ENCODE measurements at regions not wholly inside any gene's neighbourhood (a gene's known extent, or its start where the extent isn't known, plus 50 kb on each side); places are given as distances from the start of the nearest gene placed in this dataset.
"Not testable (repeated sequence)": the region's sequence is repeated elsewhere in the genome, so short reads cannot be mapped to it uniquely, and the experiment has no call there.

DNA sequence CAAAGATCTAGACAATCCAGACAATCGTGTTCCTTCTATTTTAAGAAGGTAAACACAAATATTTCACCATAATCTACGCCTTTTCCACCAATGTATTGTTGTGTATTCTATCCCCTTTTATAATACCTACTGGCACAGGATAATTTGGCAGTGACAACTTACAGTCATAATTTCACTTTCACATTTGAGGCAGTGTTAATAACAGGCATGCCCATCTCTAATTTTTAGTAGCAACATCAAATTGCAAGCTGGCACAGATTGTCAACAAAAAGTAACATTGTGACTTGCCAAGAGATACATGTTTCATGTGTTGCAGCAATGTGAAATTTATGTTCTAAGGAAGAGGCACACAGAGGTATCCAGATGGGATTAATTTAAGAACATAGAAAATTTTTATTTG, 912.5 kb upstream of the PABPC4L start:
- no peak for DNase-seq (ENCODE audit: low read depth in 2 of 3, low spot score in 2 of 3)

DNA sequence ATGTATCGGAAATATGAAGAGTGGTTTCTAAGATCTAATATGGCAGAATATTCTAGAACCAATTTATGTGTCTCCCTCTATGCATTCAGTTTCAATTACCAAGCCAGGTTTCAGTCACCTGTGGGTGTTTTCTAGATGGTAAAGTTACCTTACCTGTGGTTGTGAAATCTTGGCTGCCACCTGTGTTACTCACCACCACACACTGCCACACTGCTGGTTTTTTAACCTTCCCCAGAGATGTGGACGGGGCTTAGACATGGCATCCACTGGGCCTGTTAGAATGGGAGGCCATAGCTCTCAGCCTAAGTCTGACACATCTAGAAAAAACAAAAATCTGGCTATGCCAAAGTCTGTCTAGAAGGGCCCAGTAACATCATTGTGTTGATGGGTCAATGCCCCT, 896.5 kb upstream of the PABPC4L start:
- no peak for DNase-seq (ENCODE audit: low read depth in 2 of 3, low spot score in 2 of 3)

DNA sequence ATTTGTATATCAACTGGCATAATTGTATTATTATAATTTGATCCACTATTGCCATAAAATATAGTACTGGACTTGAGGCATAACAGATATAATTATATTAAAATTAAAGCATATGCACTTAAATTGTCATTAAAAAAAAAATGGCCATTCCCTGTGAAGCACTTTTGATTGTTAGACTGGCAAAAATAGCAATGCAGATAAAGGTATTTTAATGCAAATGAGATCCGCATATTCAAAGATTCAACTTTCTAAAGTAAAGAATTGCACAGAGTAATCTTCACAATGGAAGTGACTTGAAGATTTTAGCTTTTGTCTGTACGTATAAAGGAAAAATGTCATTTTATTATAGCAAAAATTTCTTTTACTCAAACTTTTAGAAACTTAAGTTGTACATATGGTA, 871.8 kb upstream of the PABPC4L start:
- DNase-seq (ENCODE audit: low read depth in 2 of 3, low spot score in 2 of 3) = no peak

DNA sequence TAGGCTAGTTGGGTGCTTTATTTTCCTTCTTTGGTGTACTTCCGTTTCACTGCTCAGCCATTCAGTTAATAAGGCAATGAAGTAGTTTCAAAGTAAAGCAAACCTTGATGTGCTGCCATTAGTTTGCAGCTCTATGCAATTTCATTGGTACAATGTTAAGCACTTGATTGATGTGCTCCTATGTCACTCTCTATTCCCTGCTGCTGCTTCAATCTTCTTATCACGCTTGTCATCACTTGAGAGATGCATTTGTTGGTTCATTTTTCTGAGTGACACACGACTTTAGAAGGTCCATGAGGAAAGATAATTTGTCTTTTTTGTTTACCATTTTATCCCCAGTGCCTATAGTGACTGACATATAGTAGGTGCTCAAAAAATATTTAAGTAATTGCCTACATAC, 871.0 kb upstream of the PABPC4L start:
- DNase-seq (ENCODE audit: low read depth in 2 of 3, low spot score in 2 of 3) = no peak

DNA sequence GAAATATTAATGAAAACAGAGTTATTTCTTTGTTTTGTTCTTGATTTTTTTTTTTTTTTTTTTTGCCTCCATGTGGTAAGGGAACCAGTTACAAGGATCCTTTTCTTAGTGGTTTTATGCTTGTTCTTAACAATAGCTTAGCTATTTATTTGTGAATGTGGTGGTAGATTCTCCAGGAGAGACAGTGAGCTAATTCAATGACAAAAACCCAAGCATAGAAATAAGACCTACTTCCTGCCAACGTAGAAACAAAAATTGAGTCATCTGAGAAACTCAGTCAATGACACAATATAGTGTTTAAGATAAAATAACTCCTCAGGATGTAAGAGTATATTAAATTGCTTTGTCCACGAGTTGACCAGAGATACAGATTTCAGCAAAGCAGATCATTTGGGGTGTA, 863.8 kb upstream of the PABPC4L start:
- DNase-seq (ENCODE audit: low read depth in 2 of 3, low spot score in 2 of 3) = no peak

DNA sequence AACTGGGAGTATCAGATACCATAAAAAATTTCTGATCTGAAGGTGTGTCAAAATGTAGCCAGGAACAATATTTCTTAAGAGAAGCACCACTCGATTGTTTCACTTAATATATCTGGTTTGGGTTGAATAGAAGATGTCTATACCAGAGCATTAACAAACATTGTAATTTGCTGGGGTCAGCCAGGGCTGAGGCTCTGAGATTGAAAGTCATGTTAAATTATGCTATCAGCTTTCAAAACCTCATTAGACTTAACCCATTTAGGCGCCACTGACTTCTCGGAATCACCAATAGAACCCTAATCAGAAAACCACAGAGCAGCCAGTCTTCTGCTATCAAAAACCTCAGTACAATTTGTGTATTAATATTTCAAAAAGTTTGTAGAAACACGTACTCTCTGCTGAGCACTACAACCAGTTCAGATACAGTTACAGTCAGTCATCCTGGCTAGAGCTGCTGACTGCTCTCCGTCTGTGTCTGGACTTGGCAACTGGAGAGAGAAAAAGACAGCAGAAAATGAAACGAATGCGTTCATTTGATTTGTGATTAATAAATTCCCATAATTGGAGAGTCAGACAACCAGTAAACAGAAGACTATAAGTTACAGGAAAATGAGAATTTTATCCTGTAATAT, 848.6 kb upstream of the PABPC4L start:
- DNase-seq (ENCODE audit: low read depth in 2 of 3, low spot score in 2 of 3) = no peak

DNA sequence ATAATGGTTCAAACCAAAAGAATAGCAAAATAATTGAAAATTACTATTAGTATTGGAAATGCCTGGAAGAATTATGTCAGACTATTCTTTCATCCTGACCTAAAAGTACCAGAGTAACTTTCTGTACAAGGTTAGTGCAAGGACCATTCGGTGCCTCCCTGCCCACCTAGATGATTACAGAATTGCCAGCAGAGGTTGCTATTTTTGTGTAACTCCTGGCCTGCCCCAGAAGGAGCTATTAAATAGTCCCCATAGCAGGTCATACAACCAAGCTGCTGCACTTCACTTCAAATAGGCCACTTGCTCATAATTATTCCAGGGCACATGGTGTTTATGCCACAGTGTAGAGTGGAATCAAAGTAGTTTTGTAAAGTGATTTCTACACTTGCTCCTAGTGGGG, 831.1 kb upstream of the PABPC4L start:
- no peak for DNase-seq (ENCODE audit: low read depth in 2 of 3, low spot score in 2 of 3)

DNA sequence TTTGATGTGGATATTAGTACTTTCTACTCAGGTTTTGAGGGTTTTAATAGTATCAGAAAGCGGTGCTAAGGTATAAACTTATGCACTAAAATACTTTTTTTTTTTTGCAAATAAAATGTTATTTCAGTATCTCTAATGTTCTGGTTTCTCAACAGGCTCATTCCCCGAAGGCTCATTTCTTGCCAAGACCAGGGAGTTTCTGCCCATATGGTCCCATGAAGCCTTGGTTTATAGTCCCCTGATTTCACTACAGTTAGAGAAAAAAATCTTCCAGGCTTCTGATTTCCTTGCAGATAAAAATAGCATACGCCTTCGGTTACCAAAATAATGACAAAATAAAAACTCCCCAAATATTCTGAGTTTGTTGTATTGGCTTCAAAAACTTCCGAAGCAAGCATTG, 814.2 kb upstream of the PABPC4L start:
- DNase-seq (ENCODE audit: low read depth in 2 of 3, low spot score in 2 of 3) = no peak

DNA sequence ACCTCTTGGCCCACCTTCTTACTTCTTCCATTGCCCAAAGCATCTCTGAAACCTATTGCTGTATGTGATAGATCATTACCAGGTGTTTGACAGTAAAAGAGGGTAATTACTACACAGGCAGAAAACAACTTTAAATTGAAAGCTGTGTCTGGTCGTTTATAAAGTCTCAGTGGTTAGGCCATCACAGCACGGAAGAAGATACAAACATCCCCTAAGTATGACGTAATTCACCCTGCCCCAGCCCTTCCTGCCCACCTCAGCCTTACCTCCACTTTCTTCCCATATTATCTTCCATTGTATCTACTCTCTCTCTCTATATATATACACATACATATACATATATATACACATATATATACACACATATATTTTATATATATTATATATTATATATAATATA, 805.8 kb upstream of the PABPC4L start:
- no peak for DNase-seq (ENCODE audit: low read depth in 2 of 3, low spot score in 2 of 3)

DNA sequence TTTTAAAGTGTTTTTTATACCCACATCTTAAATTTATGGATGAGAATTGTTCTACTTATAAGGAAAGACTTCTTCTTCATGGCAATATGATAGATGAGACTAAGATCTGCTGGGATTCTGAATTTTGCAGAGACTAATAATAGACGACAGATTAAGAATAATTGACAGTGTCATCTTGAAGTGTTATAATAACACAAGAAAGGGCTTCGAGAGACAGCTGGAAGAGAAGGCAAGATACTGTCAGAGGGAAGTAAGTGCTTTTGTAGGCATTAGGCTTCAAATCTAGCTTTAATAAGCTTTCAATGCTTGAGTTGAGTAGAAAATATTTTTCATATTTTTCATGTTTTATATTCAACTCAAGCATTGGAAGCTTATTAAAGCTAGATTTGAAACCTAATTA, 797.6 kb upstream of the PABPC4L start:
- no peak for DNase-seq (ENCODE audit: low read depth in 2 of 3, low spot score in 2 of 3)

DNA sequence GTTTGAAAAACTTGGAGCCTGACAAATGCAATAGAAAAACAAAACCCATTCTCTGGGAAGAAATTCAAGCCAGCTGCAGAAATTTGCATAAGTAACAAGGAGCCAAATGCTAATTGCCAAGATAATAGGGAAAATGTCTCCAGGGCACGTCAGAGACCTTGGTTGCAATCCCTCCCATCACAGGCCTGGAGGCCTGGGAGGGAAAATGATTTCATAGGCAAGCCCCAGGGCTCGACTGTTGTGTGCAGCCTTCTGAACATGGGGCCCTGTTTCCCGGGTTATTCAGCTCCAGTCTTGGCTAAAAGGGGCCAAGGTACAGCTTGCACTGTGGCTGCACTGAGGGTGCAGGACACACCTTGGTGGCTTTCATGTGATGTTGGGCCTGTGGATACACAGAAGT, 760.4 kb upstream of the PABPC4L start:
- DNase-seq (ENCODE audit: low read depth in 2 of 3, low spot score in 2 of 3) = no peak

DNA sequence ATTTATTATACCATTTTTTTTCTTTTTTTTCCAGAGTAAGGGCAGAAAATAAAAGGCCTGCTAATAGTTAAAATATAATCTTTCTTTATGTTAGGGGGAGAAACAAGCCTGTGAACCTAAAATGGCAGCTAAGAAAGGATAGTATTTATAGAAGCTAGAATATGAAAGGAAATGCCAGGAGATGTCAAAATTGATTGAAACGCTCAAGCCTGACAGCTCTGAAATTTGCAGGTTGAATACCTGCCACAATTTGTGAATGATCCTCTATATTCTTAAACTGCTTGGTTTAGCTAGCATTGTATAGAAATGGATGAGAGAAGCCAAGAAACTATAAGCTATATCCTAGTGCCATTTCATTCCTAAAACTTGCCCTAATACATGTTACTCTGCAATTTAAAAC, 757.3 kb upstream of the PABPC4L start:
- no peak for DNase-seq (ENCODE audit: low read depth in 2 of 3, low spot score in 2 of 3)

DNA sequence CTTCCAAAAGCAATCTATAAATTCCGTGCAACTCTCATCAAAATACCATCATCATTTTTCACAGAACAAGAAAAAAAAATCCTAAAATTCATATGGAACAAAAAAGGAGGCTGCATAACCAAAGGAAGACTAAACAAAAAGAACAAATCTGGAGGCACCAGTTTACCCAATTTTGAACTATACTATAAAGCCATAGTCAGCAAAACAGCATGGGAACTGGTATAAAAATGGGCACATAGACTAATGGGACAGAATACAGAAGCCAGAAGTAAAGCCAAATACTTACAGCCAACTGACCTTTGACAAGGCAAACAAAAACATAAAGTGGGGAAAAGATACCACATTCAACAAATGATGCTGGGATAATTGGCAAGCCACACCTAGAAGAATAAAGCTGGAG, 753.5 kb upstream of the PABPC4L start:
- no peak for DNase-seq (ENCODE audit: low read depth in 2 of 3, low spot score in 2 of 3)

DNA sequence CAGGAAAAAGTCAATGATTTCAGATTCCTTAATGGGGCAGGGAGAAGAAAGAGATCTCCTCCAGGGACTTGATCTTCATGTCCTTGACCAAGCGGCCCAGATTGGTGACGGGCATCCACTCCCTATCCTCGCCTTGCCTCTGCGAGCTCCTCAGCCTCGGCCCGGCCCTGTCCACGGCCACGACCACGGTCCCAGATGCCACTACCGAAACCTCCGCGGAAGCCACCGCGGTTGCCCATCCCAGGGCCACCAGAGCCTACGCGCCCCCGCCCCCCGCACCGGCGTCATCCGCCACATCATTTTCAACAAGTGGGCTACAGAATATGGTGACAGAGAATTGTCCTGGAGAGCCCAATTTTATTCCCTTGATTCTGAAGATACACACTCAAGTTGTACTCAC, 751.2 kb upstream of the PABPC4L start:
- DNase-seq (ENCODE audit: low read depth in 2 of 3, low spot score in 2 of 3) = no peak

DNA sequence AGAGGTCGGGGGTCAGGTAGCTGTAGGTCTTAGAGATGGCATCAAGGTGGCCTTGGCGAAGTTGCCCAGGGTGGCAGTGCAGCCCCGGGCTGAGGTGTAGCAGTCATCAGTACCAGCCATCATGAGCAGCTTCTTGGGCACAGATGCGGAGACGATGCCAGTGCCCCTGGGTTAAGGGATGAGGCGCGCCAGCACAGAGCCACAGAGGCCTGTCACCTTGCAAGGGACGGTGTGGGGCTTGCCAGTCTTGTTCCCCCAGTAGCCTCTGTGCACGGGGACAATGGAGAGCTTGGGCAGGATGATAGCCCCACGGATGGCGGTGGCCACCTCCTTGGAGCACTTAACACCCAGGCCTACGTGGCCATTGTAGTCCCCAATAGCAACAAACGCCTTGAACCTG, 750.7 kb upstream of the PABPC4L start:
- no peak for DNase-seq (ENCODE audit: low read depth in 2 of 3, low spot score in 2 of 3)

DNA sequence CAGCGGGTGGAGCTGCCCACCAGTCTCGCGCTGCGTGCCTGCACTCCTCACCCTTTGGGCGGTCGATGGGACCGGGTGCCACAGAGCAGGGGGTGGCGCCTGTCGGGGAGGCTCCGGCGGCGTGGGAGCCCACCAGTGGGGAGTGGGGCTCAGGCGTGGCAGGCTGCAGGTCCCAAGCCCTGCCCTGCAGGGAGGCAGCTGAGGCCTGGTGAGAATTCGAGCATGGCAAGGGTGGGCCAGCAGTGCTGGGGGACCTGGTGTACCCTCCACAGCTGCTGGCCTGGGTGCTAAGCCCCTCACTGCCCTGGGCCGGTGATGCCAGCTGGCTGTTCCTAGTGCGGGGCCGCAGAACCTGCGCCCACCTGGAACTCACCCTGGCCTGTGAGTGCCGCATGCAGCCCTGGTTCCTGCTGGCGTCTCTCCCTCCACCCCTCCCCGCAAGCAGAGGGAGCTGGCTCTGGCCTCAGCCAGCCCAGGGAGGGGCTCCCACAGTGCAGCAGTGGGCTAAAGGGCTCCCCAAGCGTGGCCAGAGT, 746.6 kb upstream of the PABPC4L start:
- DNase-seq (ENCODE audit: low read depth in 2 of 3, low spot score in 2 of 3) = no peak

DNA sequence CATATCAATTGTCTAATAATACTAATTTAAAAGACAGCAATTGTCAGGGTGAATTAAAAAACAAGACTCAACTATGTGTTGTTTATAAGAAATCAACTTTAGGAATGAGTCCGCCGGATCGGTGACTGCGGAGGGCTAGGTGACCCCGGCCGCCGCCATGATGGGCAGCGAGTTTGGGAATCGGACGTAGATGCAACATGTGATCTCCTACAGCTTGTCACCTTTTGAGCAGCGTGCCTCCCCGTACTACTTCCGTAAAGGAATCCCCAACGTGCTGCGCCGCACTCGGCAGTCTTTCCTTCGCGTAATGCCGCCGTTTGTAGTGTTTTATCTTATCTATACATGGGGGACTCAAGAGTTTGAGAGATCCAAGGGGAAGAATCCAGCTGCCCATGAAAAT, 742.5 kb upstream of the PABPC4L start:
- DNase-seq (ENCODE audit: low read depth in 2 of 3, low spot score in 2 of 3) = no peak

DNA sequence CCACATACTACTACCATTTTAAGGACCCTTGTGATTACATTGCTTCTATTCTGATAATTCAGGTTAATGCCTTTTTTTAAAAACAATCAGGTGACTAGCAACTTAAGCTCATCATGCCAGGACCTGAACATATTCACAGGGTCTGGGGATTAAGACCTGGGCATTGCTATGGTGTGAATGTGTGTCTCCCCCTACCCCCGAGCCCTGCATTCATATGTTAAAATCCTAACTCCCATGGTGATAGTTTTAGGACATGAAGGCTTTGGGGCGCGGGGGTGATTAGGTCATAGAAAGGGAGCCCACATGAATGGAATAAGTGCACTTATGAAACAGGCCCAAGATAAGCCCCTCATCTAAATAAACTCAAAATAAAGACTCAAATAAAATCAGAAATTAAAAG, 734.4 kb upstream of the PABPC4L start:
- no peak for DNase-seq (ENCODE audit: low read depth in 2 of 3, low spot score in 2 of 3)

DNA sequence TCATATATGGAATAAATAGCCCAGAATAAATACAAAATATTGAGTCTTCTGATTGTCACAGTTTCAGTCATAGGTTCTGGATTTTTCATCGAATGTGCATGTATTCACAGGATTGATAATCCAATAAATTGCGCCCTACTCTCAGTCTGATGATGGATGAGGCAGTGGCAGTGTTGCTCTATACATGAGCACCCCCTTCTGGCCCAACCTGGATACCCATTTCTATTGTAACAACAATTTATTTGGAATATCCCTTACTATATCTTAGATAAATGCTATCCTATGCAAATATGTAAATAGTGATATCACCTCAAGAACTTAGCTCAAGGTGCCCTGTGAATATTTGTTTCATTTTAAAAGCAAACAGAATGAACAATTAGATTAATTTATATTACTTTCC, 733.7 kb upstream of the PABPC4L start:
- DNase-seq (ENCODE audit: low read depth in 2 of 3, low spot score in 2 of 3) = peak in 1 of 3 donors; percentile 0

DNA sequence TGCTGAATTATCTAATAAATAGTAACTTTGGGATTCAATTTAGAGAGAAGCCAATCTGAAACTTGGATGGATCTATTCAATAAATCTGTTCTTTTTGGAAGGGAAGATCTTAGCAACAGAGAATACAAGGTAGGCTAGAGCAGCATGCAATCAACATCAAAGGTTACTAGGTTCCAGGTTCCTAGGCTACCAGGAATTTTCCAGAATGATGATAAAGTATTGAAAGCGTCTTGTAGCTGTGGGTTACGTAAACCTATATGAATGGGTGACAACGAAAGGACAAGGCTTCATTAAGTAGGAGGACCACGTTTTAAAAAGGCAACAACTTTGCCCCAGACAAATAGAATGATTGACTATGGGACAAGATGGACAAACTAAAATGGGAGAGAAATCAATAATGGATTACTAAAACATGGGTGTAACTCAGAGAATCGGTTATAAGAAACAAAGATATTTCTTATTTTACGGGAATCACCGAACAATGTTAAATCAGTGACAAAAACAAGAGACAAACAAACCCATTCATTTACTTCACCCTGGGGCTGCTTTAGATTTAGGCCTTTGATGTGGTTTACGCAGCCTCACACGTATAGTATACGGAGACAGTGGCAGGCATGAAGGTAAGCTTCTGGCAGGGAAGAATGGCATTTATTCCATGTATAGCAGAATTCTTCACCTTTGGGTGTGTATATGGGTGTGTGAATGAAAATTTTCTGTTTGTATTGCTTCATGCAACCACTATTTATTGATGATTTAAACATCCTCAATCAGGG, 732.6 kb upstream of the PABPC4L start:
- DNase-seq (ENCODE audit: low read depth in 2 of 3, low spot score in 2 of 3) = no peak

DNA sequence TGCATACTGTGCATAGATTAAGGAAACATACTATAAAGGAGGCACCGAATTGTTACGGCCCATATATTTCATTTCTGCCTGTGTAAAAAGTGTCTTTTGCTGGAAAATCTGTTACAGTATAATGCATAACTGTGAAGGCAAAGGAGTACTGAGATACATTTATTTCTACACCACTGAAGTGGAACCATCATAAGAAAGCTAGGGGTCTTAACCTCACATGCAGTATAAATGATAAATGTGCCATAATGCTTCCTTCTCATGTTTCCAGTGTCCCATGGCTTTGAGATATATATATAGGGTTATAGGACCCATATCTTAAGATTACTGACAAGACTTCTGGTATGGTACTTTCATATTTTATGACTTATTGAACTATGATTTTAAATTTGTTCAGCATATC, 713.8 kb upstream of the PABPC4L start:
- DNase-seq (ENCODE audit: low read depth in 2 of 3, low spot score in 2 of 3) = no peak

DNA sequence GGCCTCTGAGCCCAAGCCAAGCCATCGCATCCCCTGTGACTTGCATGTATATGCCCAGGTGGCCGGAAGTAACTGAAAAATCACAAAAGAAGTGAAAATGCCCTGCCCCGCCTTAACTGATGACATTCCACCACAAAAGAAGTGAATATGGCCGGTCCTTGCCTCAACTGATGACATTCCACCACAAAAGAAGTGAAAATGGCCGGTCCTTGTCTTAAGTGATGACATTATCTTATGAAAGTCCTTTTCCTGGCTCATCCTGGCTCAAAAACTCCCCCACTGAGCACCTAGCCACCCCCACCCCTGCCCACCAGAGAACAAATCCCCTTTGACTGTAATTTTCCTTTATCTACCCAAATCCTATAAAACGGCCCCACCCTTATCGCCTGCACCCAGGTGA, 712.7 kb upstream of the PABPC4L start:
- DNase-seq (ENCODE audit: low read depth in 2 of 3, low spot score in 2 of 3) = not testable (repeated sequence)

DNA sequence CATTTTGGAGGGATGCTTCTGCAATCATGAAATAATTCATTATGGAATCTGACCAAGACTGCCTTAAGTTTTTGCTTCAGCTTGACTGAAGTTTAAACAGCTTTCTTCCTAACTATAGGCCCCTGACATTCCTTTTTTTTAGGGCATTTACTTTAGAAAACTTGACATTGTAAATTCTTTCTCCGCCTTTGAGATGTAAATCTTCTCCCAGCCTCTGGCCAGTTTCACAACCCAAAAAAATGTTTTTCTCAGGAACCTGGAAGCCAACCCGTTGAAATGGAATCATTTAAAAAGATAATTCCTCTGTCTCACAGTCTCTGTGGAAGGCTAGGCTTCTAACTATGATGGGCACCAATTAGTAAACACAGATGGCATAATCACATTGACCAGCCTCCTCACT, 710.4 kb upstream of the PABPC4L start:
- DNase-seq (ENCODE audit: low read depth in 2 of 3, low spot score in 2 of 3) = no peak

Data from hematopoietic multipotent progenitor cell (in vitro differentiated cells).